AG04449 (cell line): ENCODE measurements at regions not wholly inside any gene's neighbourhood (a gene's known extent, or its start where the extent isn't known, plus 50 kb on each side); places are given as distances from the start of the nearest gene placed in this dataset.
"Not testable (repeated sequence)": the region's sequence is repeated elsewhere in the genome, so short reads cannot be mapped to it uniquely, and the experiment has no call there.

Experiments used
- CTCF ChIA-PET: fragments of 350-600 bp; formaldehyde crosslinking; extraction: SDS; loops from one replicate; lab custom pipeline; 2021; ENCODE audit warnings: antibody characterized with exemption; lab: Yijun Ruan, JAX
- POLR2A ChIA-PET: fragments of 400-600, 350-600 bp; formaldehyde crosslinking; extraction: SDS; loops from one replicate; lab custom pipeline; 2020; ENCODE audit warnings: antibody characterized with exemption, inconsistent platforms; lab: Yijun Ruan, JAX
- DNase-seq: peaks from one replicate; pipeline ENCODE4 v3.0.0-alpha.2; 2010; ENCODE audit warnings: low read depth, low spot score
- H3K4me3 ChIP-seq: 2 replicates; pipeline ENCODE4 v1.5.1; 2011; ENCODE audit warnings: low read depth, mild to moderate bottlenecking, control low read depth, low read length
- CTCF ChIP-seq: IDR thresholded peaks from one replicate; pipeline ENCODE4 v1.5.1; 2011; ENCODE audit warnings: mild to moderate bottlenecking, moderate library complexity, low read length, control low read depth, inconsistent platforms; ENCODE audit not compliant: insufficient read depth; ENCODE audit errors: missing control alignments

- DNase-seq, result no peak
- no peak for TF ChIP-seq CTCF
- no peak overlapping the region for H3K4me3 ChIP-seq
- CTCF ChIA-PET, result interaction anchor here (1.0 kb wide), 1 partner anchor 9 kb away, joined by 3 read pairs; no protein-coding TSS in a partner anchor
- POLR2A ChIA-PET, result no interaction called here
Observed at GRCh38 chr6:166705069-166705468, 78.0 kb upstream of the RPS6KA2 start.

- CTCF ChIA-PET, result no interaction called here
- no peak for DNase-seq
- H3K4me3 ChIP-seq, result no peak overlapping the region
- TF ChIP-seq CTCF, result no peak
- POLR2A ChIA-PET, result no interaction called here
Observed at GRCh38 chr6:166704171-166704570, 77.1 kb upstream of the RPS6KA2 start.

GRCh38 chr6:166703149-166703710 is 76.2 kb upstream of the RPS6KA2 start:
- TF ChIP-seq CTCF, result no peak
- no peak for DNase-seq
- ChIA-PET POLR2A (no interaction called here), CTCF (interaction anchor here (1.3 kb wide), 1 partner anchor 12 kb away, joined by 3 read pairs; no protein-coding TSS in a partner anchor)
- no peak overlapping the region for H3K4me3 ChIP-seq

GRCh38 chr6:166701424-166701823 is 74.4 kb upstream of the RPS6KA2 start:
- POLR2A ChIA-PET, DNase-seq, H3K4me3 ChIP-seq: not testable (repeated sequence)
- CTCF ChIA-PET, result interaction anchor here (1.6 kb wide), 1 partner anchor 22 kb away, joined by 3 read pairs; no protein-coding TSS in a partner anchor

- H3K4me3 ChIP-seq, DNase-seq, CTCF ChIA-PET, POLR2A ChIA-PET: not testable (repeated sequence)
Observed at GRCh38 chr6:166700871-166701270, 73.8 kb upstream of the RPS6KA2 start.

GRCh38 chr6:166697113-166697512 is 70.1 kb upstream of the RPS6KA2 start:
- no peak overlapping the region for H3K4me3 ChIP-seq
- DNase-seq, result no peak
- POLR2A ChIA-PET, result no interaction called here
- TF ChIP-seq CTCF, result no peak
- CTCF ChIA-PET, result no interaction called here

GRCh38 chr6:166693880-166694279 is 66.8 kb upstream of the RPS6KA2 start:
- POLR2A ChIA-PET, result no interaction called here
- no peak for TF ChIP-seq CTCF
- no peak for DNase-seq
- CTCF ChIA-PET, result interaction anchor here (0.6 kb wide), 1 partner anchor 50 kb away, joined by 3 read pairs; no protein-coding TSS in a partner anchor
- no peak overlapping the region for H3K4me3 ChIP-seq
